Gastrocnemius medialis (tissue), 4 donors: ENCODE measurements at regions not wholly inside any gene's neighbourhood (a gene's known extent, or its start where the extent isn't known, plus 50 kb on each side); places are given as distances from the start of the nearest gene placed in this dataset.

Experiments
- ATAC-seq, 2 donors: fragments of 150-250 bp; one replicate each; pipeline ENCODE4 v1.9.1; 2016
- DNase-seq, 2 donors: peaks; one replicate each; pipeline ENCODE4 v3.0.0-alpha.2; 2019
- H3K27ac ChIP-seq, 4 donors: fragments of 200-600 bp; sonication (generic); 1 replicate in 1 of 4; 2 replicates in 3 of 4; pipeline ENCODE4 v1.5.1; 2016 to 2018; ENCODE audit warnings: mild to moderate bottlenecking in 2 of 4, moderate library complexity in 1 of 4
- H3K27me3 ChIP-seq, 3 donors: fragments of 200-600 bp; sonication (generic) in 2 of 3; 1 replicate in 1 of 3; 2 replicates in 2 of 3; pipeline versions ENCODE4 v1.5.1 to v1.6.0; 2016 to 2019; ENCODE audit warnings: mild to moderate bottlenecking in 1 of 3, moderate library complexity in 1 of 3
- H3K36me3 ChIP-seq, 2 donors: fragments of 200-600 bp; sonication (generic) in 1 of 2; one replicate each; pipeline ENCODE4 v1.5.1; 2017 to 2018
- H3K4me1 ChIP-seq, 2 donors: fragments of 200-600 bp; sonication (generic) in 1 of 2; one replicate each; pipeline ENCODE4 v1.5.1; 2016 to 2017; ENCODE audit warnings: mild to moderate bottlenecking in 2 of 2
- H3K4me3 ChIP-seq, 4 donors: fragments of 200-600 bp; sonication (generic) in 3 of 4; 1 replicate in 1 of 4; 2 replicates in 3 of 4; pipeline ENCODE4 v1.5.1; 2016 to 2019; ENCODE audit warnings: mild to moderate bottlenecking in 2 of 4
- H3K9me3 ChIP-seq, 3 donors: fragments of 200-600 bp; sonication (generic) in 2 of 3; 1 replicate in 1 of 3; 2 replicates in 2 of 3; pipeline ENCODE4 v1.5.1; 2016 to 2019
- POLR2A ChIP-seq, 2 donors: fragments of 450-650 bp; IDR thresholded peaks; one replicate each; pipeline ENCODE4 v1.6.1; 2017; ENCODE audit warnings: antibody characterized with exemption in 2 of 2, mild to moderate bottlenecking in 2 of 2, moderate library complexity in 2 of 2
- in situ Hi-C, 4 donors: fragments of 200-750 bp; cut with MboI; loops; one replicate each; pipeline versions ENCODE4 v1.15.0 to v1.8.0; 2017; ENCODE audit warnings: low sequenced_read_pairs in 4 of 4
- intact Hi-C: fragments of 100-400 bp; cut with DNase I; formaldehyde crosslinking; loops from one replicate; pipeline ENCODE4 v1.15.1; 2023; ENCODE audit warnings: low total_unique reads
- TF ChIP-seq, protein P1 (sequence below), 5 experiments: fragments of 450-650 bp in 3 of 5; fragments of 200-600 bp in 2 of 5; sonication (generic) in 2 of 5; IDR thresholded peaks in 4 of 5; conservative IDR thresholded peaks in 1 of 5; 1 replicate in 4 of 5; 2 replicates in 1 of 5; pipeline ENCODE4 v1.5.1; 2016 to 2019; ENCODE audit warnings: antibody characterized with exemption in 5 of 5, mild to moderate bottlenecking in 3 of 5, moderate library complexity in 3 of 5

DNA sequence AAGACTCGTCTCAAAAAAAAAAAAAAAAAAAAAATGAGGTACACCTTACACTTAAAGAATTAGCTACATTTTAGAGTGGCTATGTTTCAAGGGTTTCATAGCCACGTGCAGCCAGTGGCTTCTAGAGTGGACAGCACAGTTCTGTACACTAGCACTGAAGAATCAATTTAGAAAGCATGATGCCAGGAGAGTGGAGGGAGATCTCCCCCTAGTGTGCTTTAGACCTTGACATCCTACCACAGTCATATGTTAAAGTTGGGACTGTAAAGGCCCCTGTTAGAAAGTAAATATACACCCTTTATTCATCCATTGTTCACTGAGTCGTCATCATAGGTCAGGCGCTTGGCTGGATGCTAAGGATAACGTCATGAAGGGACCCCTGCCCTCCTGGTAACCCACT is 179.4 kb downstream of the QDPR start:
- H3K9me3 ChIP-seq: no peaks in the 10 kb centered on the region
- in situ Hi-C loops (loop anchor here in 1 of 4 donors (25.0 kb wide), 1 partner anchor 1045 kb away; no protein-coding TSS in a partner anchor), intact Hi-C loops (no loop called here)
- TF ChIP-seq, protein P1, sequence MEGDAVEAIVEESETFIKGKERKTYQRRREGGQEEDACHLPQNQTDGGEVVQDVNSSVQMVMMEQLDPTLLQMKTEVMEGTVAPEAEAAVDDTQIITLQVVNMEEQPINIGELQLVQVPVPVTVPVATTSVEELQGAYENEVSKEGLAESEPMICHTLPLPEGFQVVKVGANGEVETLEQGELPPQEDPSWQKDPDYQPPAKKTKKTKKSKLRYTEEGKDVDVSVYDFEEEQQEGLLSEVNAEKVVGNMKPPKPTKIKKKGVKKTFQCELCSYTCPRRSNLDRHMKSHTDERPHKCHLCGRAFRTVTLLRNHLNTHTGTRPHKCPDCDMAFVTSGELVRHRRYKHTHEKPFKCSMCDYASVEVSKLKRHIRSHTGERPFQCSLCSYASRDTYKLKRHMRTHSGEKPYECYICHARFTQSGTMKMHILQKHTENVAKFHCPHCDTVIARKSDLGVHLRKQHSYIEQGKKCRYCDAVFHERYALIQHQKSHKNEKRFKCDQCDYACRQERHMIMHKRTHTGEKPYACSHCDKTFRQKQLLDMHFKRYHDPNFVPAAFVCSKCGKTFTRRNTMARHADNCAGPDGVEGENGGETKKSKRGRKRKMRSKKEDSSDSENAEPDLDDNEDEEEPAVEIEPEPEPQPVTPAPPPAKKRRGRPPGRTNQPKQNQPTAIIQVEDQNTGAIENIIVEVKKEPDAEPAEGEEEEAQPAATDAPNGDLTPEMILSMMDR (IDR thresholded peaks at IDR 0.05 in 4 of 5, conservative IDR thresholded peaks at IDR 0.05 in 1 of 5): no peak
- TF ChIP-seq POLR2A (IDR thresholded peaks at IDR 0.05): no peak
- H3K27me3 ChIP-seq: no peaks in the 10 kb centered on the region
- no peak overlapping the region for H3K4me3 ChIP-seq
- no peaks in the 10 kb centered on the region for H3K36me3 ChIP-seq
- ATAC-seq: no peak
- no peaks in the 10 kb centered on the region for H3K4me1 ChIP-seq
- no peak overlapping the region for H3K27ac ChIP-seq
- no peak for DNase-seq

DNA sequence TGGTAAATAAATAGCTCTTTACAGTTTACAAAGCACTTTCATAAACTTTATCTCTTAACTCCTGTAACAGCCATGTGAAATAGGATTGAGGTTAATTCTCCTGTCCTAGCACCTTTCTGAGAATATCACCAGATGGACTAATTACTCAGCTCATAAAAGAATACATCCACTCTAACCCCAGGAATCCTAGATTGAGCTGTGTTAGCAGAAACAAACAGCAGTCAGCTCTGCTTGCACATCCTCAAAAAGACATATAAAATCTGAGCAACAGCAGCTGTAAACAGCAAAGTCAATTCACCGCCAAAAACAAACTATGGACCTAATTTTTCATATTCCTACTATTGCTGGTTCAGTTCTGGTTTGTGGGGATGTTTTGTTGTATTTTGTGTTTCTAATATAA is 182.8 kb downstream of the QDPR start:
- no peak overlapping the region for H3K4me3 ChIP-seq
- H3K27ac ChIP-seq: no peak overlapping the region
- in situ Hi-C loops: loop anchor here in 2 of 4 donors (10.0 to 25.0 kb wide), 3 partner anchors 414 to 1044 kb away; no protein-coding TSS in a partner anchor

DNA sequence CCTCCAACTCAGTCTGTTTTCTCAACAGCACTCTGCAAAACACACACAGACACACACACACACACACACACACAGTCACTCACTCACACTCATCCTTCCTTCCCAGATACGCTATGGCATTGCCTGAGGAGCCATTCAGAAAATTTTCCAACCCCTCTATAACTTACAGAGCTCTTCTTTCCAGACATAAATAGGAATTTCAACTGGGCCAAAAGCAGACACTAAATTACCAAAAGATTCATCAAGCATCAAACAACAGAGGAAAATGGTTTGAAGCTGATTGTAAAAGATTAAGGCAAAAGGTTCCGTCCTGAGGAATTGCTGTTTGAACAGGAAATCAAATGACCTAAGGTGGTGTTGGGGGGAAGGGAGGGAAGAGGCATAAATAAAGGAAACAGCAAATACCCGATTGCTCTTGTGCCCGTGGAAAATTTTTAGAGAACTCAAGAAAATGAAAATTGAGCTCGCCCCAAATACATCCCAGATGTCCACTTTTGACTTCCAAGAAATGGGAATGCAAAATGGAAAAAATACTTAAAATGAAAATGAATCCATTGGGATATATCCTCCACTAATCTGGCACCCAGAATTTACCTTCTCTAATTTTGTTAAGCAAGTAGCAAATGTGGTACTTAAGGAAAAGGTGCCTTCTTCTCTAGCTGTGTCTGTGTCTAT is 183.6 kb downstream of the QDPR start:
- no peaks in the 10 kb centered on the region for H3K36me3 ChIP-seq
- no peak for ATAC-seq
- H3K4me3 ChIP-seq: no peak overlapping the region
- no peak for TF ChIP-seq POLR2A (IDR thresholded peaks at IDR 0.05)
- TF ChIP-seq, protein P1 (IDR thresholded peaks at IDR 0.05 in 4 of 5, conservative IDR thresholded peaks at IDR 0.05 in 1 of 5): no peak
- no peak overlapping the region for H3K27ac ChIP-seq
- in situ Hi-C loops: loop anchor here in 2 of 4 donors (10.0 to 25.0 kb wide), 3 partner anchors 413 to 1043 kb away; no protein-coding TSS in a partner anchor
- intact Hi-C loops: no loop called here
- H3K4me1 ChIP-seq: peaks cover 0 to 4% of the 10 kb centered on the region in 2 donors
- no peaks in the 10 kb centered on the region for H3K27me3 ChIP-seq
- no peak for DNase-seq
- no peaks in the 10 kb centered on the region for H3K9me3 ChIP-seq

More for the DNA sequence above, 182.8 kb downstream of the QDPR start:
- Histone ChIP-seq H3K36me3 (no peaks in the 10 kb centered on the region), H3K9me3 (no peaks in the 10 kb centered on the region), H3K27me3 (no peaks in the 10 kb centered on the region), H3K4me1 (peaks cover 0 to 2% of the 10 kb centered on the region in 2 donors)
- DNase-seq (no peak), ATAC-seq (no peak)
- TF ChIP-seq, protein P1 (IDR thresholded peaks at IDR 0.05 in 4 of 5, conservative IDR thresholded peaks at IDR 0.05 in 1 of 5): no peak
- TF ChIP-seq POLR2A (IDR thresholded peaks at IDR 0.05): no peak
- intact Hi-C loops: no loop called here

DNA sequence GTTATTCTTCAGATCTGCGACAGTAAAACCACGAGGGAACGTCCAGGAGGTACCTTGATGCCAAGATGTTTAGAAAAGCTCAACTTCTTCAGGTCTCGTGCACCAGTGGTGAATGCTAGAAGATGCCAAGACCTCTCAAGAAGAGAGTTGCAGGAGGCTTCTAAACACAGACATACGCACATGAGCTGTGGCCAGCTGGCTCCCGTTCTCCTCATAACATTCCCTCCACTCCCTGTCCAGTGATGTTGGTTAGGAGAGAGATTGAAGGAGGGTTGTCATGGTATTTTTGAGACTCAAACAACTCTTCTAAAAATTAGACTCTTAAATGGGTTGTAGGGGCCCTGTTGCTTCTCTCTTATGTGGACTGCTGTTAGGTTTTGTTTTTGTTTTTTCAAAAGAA is 184.3 kb downstream of the QDPR start:
- in situ Hi-C loops: loop anchor here in 2 of 4 donors (10.0 to 25.0 kb wide), 3 partner anchors 413 to 1043 kb away; no protein-coding TSS in a partner anchor
- no peak for DNase-seq
- Histone ChIP-seq H3K27ac (no peak overlapping the region), H3K9me3 (no peaks in the 10 kb centered on the region), H3K4me3 (no peak overlapping the region), H3K36me3 (no peaks in the 10 kb centered on the region), H3K4me1 (peaks cover 0 to 4% of the 10 kb centered on the region in 2 donors), H3K27me3 (no peaks in the 10 kb centered on the region)
- no peak for TF ChIP-seq POLR2A (IDR thresholded peaks at IDR 0.05)
- TF ChIP-seq, protein P1 (IDR thresholded peaks at IDR 0.05 in 4 of 5, conservative IDR thresholded peaks at IDR 0.05 in 1 of 5): no peak
- intact Hi-C loops: no loop called here
- ATAC-seq: no peak
